ENCODE measurements at regions not wholly inside any gene's neighbourhood (a gene's known extent, or its start where the extent isn't known, plus 50 kb on each side); places are given as distances from the start of the nearest gene placed in this dataset.
"Not testable (repeated sequence)": the region's sequence is repeated elsewhere in the genome, so short reads cannot be mapped to it uniquely, and the experiment has no call there.

GRCh38 chr16:58983181-58983965 lies 249.3 kb upstream of the GOT2 start:
- TF ChIP-seq CTCF, POLR2A (IDR thresholded peaks at IDR 0.05): not testable (repeated sequence)
